Large intestine (tissue), 3 donors: ENCODE measurements at regions not wholly inside any gene's neighbourhood (a gene's known extent, or its start where the extent isn't known, plus 50 kb on each side); places are given as distances from the start of the nearest gene placed in this dataset.
"Not testable (repeated sequence)": the region's sequence is repeated elsewhere in the genome, so short reads cannot be mapped to it uniquely, and the experiment has no call there.

Experiments used
- DNase-seq, 2 donors: peaks; one replicate each; pipeline versions ENCODE4 v3.0.0 to v3.0.0-alpha.2; 2013
- H3K27ac ChIP-seq: one replicate; pipeline ENCODE4 v1.5.1; 2013; ENCODE audit warnings: low read length
- H3K27me3 ChIP-seq: 2 replicates; pipeline ENCODE4 v1.6.1; 2013; ENCODE audit warnings: low read length; ENCODE audit not compliant: control insufficient read depth, insufficient read depth
- H3K36me3 ChIP-seq: 2 replicates; pipeline ENCODE4 v1.6.1; 2013; ENCODE audit warnings: low read length; ENCODE audit not compliant: control insufficient read depth, insufficient read depth
- H3K4me1 ChIP-seq: one replicate; pipeline ENCODE4 v1.6.1; 2013; ENCODE audit warnings: low read length; ENCODE audit not compliant: control insufficient read depth, insufficient read depth
- H3K4me3 ChIP-seq: one replicate; pipeline ENCODE4 v1.5.1; 2013; ENCODE audit warnings: low read length
- H3K9me3 ChIP-seq: one replicate; pipeline ENCODE4 v1.6.1; 2013; ENCODE audit warnings: mild to moderate bottlenecking, low read depth, low read length, moderate library complexity; ENCODE audit not compliant: control insufficient read depth
- WGBS: methylation state at CpG from one replicate; pipeline ENCODE4 v1.1.5; 2013; ENCODE audit warnings: low lambda C conversion rate; ENCODE audit not compliant: insufficient coverage; 5-methylcytosine and 5-hydroxymethylcytosine counted together

- no peak overlapping the region for H3K4me3 ChIP-seq
- H3K36me3 ChIP-seq, result no peaks in the 10 kb centered on the region
- H3K27me3 ChIP-seq, result no peaks in the 10 kb centered on the region
- no peaks in the 10 kb centered on the region for H3K9me3 ChIP-seq
- no peak overlapping the region for H3K27ac ChIP-seq
- H3K4me1 ChIP-seq, result no peaks in the 10 kb centered on the region
- WGBS, result 100% methylated on average over 2 of the region's 2 CpGs
- no peak for DNase-seq
Measured at GRCh38 chr9:71514344-71514975, 253.9 kb downstream of the CEMIP2 start.

DNA sequence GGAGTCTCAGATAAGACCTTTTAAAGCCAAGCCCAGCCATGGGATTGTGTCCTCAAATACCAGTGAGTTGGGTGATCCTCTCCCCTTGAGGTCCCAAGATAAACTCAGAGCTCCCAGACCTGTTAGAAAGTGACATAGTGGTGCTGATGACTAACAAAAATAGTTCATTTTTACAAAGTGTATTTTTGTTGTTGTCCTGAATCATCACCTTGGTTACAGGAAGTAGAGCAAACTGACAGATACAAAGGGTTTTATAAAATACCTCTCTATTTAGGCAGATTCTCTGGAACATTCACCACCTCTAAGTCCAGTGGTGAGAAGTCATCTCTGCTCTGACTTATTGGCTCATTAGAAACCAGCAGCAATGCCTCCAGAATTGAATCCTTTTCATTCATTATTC lies 259.3 kb downstream of the CEMIP2 start:
- Histone ChIP-seq H3K27me3 (no peaks in the 10 kb centered on the region), H3K9me3 (no peaks in the 10 kb centered on the region), H3K27ac (no peak overlapping the region), H3K36me3 (no peaks in the 10 kb centered on the region), H3K4me3 (no peak overlapping the region), H3K4me1 (peaks cover 13% of the 10 kb centered on the region)
- DNase-seq, result peak in 1 of 2 donors; percentile 14

DNA sequence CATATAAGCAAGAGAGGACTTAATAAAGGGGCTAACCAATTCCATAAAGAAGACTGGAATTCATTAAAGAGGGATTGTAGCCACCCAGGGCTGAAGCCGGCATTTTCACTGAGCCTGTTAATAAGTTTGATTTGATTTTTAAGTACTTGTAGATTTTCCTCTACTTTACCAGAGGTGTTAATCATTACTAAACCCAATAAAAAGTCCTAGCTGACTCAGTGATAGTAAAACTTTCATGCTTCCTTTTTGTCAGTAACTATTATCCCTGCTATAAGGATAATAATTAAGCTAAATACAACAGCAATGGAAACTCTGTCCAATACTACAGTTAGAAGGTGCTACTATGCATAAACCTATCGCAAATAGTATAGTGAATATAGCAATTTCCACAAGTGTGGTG lies 260.2 kb downstream of the CEMIP2 start:
- not testable (repeated sequence) for H3K27me3 ChIP-seq, H3K9me3 ChIP-seq, H3K4me3 ChIP-seq, H3K36me3 ChIP-seq, H3K27ac ChIP-seq
- WGBS, result no CpG with 5 or more reads among the region's 2 CpGs
- DNase-seq, result peak in 1 of 2 donors; percentile 56
- H3K4me1 ChIP-seq, result peaks cover 13% of the 10 kb centered on the region

DNA sequence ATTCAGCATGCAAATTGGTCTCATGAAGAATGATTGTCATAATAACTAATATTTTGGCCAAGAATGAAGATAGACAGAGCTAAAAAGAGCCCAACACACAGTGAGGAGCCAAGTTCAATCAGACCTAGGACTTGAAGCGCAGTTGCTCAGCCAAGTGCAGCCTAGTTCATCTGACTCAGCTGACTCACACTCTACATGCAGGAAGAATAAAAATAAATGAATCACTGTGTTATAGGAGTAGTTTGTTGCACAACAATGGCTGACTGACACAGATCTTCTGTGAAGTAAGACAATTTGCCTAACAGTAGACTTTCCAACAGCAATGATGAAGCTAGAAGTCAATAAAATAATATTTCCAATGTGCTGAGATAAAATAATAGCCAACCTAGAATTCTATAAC lies 261.5 kb downstream of the CEMIP2 start:
- WGBS, result no CpG with 5 or more reads among the region's 1 CpG
- H3K9me3 ChIP-seq, result no peaks in the 10 kb centered on the region
- H3K27ac ChIP-seq, result no peak overlapping the region
- H3K36me3 ChIP-seq, result no peaks in the 10 kb centered on the region
- no peak overlapping the region for H3K4me3 ChIP-seq
- H3K27me3 ChIP-seq, result no peaks in the 10 kb centered on the region
- peak; percentile 54 to 62 for DNase-seq
- peaks cover 13% of the 10 kb centered on the region for H3K4me1 ChIP-seq

- 100% methylated on average over 1 of the region's 3 CpGs for WGBS
- no peak for DNase-seq
- Histone ChIP-seq H3K4me1 (peaks cover 13% of the 10 kb centered on the region), H3K4me3 (no peak overlapping the region), H3K27ac (no peak overlapping the region), H3K9me3 (peaks cover 4% of the 10 kb centered on the region), H3K27me3 (no peaks in the 10 kb centered on the region), H3K36me3 (no peaks in the 10 kb centered on the region)
Measured at GRCh38 chr9:71504636-71505035, 263.7 kb downstream of the CEMIP2 start.

- no CpG with 5 or more reads among the region's 1 CpG for WGBS
Measured at GRCh38 chr9:71498691-71499090, 269.6 kb downstream of the CEMIP2 start.

GRCh38 chr9:71490810-71491209 lies 277.5 kb downstream of the CEMIP2 start:
- Histone ChIP-seq H3K27me3 (no peaks in the 10 kb centered on the region), H3K4me1 (no peaks in the 10 kb centered on the region), H3K4me3 (no peak overlapping the region), H3K36me3 (no peaks in the 10 kb centered on the region), H3K27ac (no peak overlapping the region), H3K9me3 (no peaks in the 10 kb centered on the region)
- DNase-seq, result no peak
- WGBS, result 100% methylated on average over 1 of the region's 2 CpGs

More at GRCh38 chr9:71498691-71499090, 269.6 kb downstream of the CEMIP2 start:
- Histone ChIP-seq H3K27ac (no peak overlapping the region), H3K9me3 (peaks cover 15% of the 10 kb centered on the region), H3K4me3 (no peak overlapping the region), H3K27me3 (no peaks in the 10 kb centered on the region), H3K36me3 (no peaks in the 10 kb centered on the region), H3K4me1 (no peaks in the 10 kb centered on the region)
- DNase-seq, result no peak

GRCh38 chr9:71487061-71487460 lies 281.3 kb downstream of the CEMIP2 start:
- no peak for DNase-seq
- Histone ChIP-seq H3K9me3 (no peaks in the 10 kb centered on the region), H3K4me3 (no peak overlapping the region), H3K36me3 (no peaks in the 10 kb centered on the region), H3K27ac (no peak overlapping the region), H3K4me1 (no peaks in the 10 kb centered on the region), H3K27me3 (no peaks in the 10 kb centered on the region)
- no CpG with 5 or more reads among the region's 6 CpGs for WGBS

GRCh38 chr9:71485326-71485725 lies 283.0 kb downstream of the CEMIP2 start:
- Histone ChIP-seq H3K27ac (no peak overlapping the region), H3K4me1 (no peaks in the 10 kb centered on the region), H3K9me3 (no peaks in the 10 kb centered on the region), H3K36me3 (no peaks in the 10 kb centered on the region), H3K27me3 (no peaks in the 10 kb centered on the region), H3K4me3 (no peak overlapping the region)
- no peak for DNase-seq
- WGBS, result no CpG with 5 or more reads among the region's 2 CpGs

- no CpG with 5 or more reads among the region's 4 CpGs for WGBS
- no peaks in the 10 kb centered on the region for H3K36me3 ChIP-seq
Measured at GRCh38 chr9:71483436-71483835, 284.9 kb downstream of the CEMIP2 start.

GRCh38 chr9:71479621-71480020 lies 288.7 kb downstream of the CEMIP2 start:
- Histone ChIP-seq H3K27me3 (no peaks in the 10 kb centered on the region), H3K4me3 (no peak overlapping the region), H3K36me3 (no peaks in the 10 kb centered on the region), H3K27ac (no peak overlapping the region), H3K9me3 (no peaks in the 10 kb centered on the region), H3K4me1 (no peaks in the 10 kb centered on the region)
- 100% methylated on average over 1 of the region's 4 CpGs for WGBS
- DNase-seq, result no peak

More at GRCh38 chr9:71483436-71483835, 284.9 kb downstream of the CEMIP2 start:
- H3K4me3 ChIP-seq, result no peak overlapping the region
- H3K4me1 ChIP-seq, result no peaks in the 10 kb centered on the region
- no peak for DNase-seq
- no peaks in the 10 kb centered on the region for H3K27me3 ChIP-seq
- no peak overlapping the region for H3K27ac ChIP-seq
- no peaks in the 10 kb centered on the region for H3K9me3 ChIP-seq
